ENCODE measurements at regions not wholly inside any gene's neighbourhood (a gene's known extent, or its start where the extent isn't known, plus 50 kb on each side); places are given as distances from the start of the nearest gene placed in this dataset.

GRCh38 chr12:91327131-91327530 lies 144.5 kb upstream of the DCN start:
- no peak overlapping the region for H3K27ac ChIP-seq
- TF ChIP-seq ZFX (IDR thresholded peaks at IDR 0.05) = no peak
- TF ChIP-seq, protein P1, sequence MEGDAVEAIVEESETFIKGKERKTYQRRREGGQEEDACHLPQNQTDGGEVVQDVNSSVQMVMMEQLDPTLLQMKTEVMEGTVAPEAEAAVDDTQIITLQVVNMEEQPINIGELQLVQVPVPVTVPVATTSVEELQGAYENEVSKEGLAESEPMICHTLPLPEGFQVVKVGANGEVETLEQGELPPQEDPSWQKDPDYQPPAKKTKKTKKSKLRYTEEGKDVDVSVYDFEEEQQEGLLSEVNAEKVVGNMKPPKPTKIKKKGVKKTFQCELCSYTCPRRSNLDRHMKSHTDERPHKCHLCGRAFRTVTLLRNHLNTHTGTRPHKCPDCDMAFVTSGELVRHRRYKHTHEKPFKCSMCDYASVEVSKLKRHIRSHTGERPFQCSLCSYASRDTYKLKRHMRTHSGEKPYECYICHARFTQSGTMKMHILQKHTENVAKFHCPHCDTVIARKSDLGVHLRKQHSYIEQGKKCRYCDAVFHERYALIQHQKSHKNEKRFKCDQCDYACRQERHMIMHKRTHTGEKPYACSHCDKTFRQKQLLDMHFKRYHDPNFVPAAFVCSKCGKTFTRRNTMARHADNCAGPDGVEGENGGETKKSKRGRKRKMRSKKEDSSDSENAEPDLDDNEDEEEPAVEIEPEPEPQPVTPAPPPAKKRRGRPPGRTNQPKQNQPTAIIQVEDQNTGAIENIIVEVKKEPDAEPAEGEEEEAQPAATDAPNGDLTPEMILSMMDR (conservative IDR thresholded peaks at IDR 0.05) = no peak

GRCh38 chr12:91326058-91327027 lies 143.7 kb upstream of the DCN start:
- H3K27ac ChIP-seq = no peak overlapping the region
- TF ChIP-seq, protein P1 (conservative IDR thresholded peaks at IDR 0.05) = peak; percentile 86
- no peak for TF ChIP-seq ZFX (IDR thresholded peaks at IDR 0.05)

GRCh38 chr12:91320999-91321398 lies 138.4 kb upstream of the DCN start:
- TF ChIP-seq, protein P1 (conservative IDR thresholded peaks at IDR 0.05) = no peak
- no peak for TF ChIP-seq ZFX (IDR thresholded peaks at IDR 0.05)

DNA sequence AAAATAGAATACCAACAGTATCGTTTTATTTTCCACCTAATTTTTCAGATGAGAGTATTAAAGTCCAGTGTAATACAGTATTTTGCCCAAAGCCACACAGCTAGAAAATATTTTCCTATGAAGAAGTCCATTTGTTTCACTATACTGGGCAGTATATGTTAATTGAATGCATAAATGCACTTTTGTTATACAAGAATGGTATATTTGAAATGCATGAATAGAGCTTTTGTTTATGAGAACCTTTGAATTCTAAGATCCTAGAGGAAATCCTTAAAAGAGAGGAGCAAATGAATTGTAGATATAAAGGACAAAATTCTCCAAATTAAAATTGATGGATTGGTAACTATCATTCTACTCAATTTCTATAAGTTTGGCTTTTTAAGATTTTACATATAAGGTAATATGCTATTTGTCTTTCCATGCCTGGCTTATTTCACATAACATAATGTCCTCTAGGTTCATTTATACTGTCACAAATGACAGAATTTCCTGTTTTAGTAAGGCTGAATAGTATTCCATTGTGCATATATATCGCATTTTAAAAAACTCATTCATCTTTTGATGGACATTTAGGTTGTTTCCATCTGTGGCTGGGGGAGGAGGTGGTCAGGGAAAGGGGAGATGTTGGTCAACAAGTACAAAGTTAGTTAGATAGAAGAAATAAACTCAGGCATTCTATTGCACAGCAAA lies 136.6 kb upstream of the DCN start:
- TF ChIP-seq, protein P1 (conservative IDR thresholded peaks at IDR 0.05) = no peak
- TF ChIP-seq ZFX (IDR thresholded peaks at IDR 0.05) = no peak
- no peak overlapping the region for H3K27ac ChIP-seq

More at GRCh38 chr12:91320999-91321398, 138.4 kb upstream of the DCN start:
- H3K27ac ChIP-seq = no peak overlapping the region

GRCh38 chr12:91317306-91317705 lies 134.7 kb upstream of the DCN start:
- H3K27ac ChIP-seq = no peak overlapping the region
- TF ChIP-seq ZFX (IDR thresholded peaks at IDR 0.05) = no peak
- TF ChIP-seq, protein P1 (conservative IDR thresholded peaks at IDR 0.05) = no peak

DNA sequence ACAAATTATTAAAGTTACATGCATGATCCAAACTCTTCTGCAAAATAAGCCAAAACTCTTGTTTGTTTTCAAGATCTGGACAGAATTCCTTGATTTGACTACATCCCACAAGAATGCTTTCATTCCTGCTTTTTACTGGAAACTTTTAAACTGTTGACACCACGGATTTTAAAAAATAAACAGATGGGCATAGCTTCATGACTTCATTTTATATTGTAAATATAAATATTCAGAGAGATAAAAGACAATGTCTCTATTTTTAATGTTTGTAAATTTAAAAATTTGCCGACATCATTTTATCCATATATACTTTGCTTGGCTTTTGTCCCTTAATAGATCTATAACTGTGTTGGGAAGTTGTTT lies 134.3 kb upstream of the DCN start:
- TF ChIP-seq, protein P1 (conservative IDR thresholded peaks at IDR 0.05) = no peak
- no peak for TF ChIP-seq ZFX (IDR thresholded peaks at IDR 0.05)
- H3K27ac ChIP-seq = no peak overlapping the region
